K562 (cell line): ENCODE measurements at regions not wholly inside any gene's neighbourhood (a gene's known extent, or its start where the extent isn't known, plus 50 kb on each side); places are given as distances from the start of the nearest gene placed in this dataset.

ENCODE experiments used
- ATAC-seq: fragments of 200-7000 bp; cut with Tn5 transposase; 3 replicates; pipeline ENCODE4 v1.9.1; 2020; ENCODE audit warnings: moderate library complexity
- BruUV-seq: library from RNA; stranded (reverse); fragments of 400-500 nt; replicated peaks from 2 replicates; lab custom pipeline; 2021; lab: Mats Ljungman, UMichigan
- CTCF ChIA-PET: fragments of 300-600 bp; formaldehyde crosslinking; extraction: SDS; loops from one replicate; lab custom pipeline; 2021; ENCODE audit warnings: low intra/inter-chr PET ratio; lab: Yijun Ruan, JAX
- POLR2A ChIA-PET: fragments of 300-600, 350-650 bp; sonication (Branson Sonifier 250); formaldehyde crosslinking; extraction: SDS; loops from one replicate; lab custom pipeline; 2021; ENCODE audit warnings: antibody characterized with exemption, inconsistent platforms; lab: Yijun Ruan, JAX
- DNase-seq, 4 experiments: peaks; one replicate each; pipeline versions ENCODE4 v3.0.0 to v3.0.0-alpha.2; 2011 to 2018; ENCODE audit warnings: low spot score in 3 of 4, mixed read lengths in 3 of 4; ENCODE audit errors: extremely low read depth in 1 of 4
- FAIRE-seq: peaks from 2 replicates; lab custom pipeline; 2011; peaks lifted over from hg19 to GRCh38; lab: Jason Lieb, UNC
- H2AFZ ChIP-seq: 2 replicates; pipeline ENCODE4 v1.6.0; 2011; ENCODE audit warnings: low read depth, low read length, control low read depth, inconsistent platforms
- H3K27ac ChIP-seq: fragments of 200-600 bp; 3 replicates; pipeline ENCODE4 v1.8.0; 2011; ENCODE audit warnings: low read depth, mild to moderate bottlenecking, control low read depth, inconsistent platforms, low read length, moderate library complexity, mixed read lengths; ENCODE audit errors: extremely low read depth
- H3K27me3 ChIP-seq, 2 experiments: fragments of 300-600 bp in 1 of 2; 2 replicates in 1 of 2; 3 replicates in 1 of 2; pipeline versions ENCODE4 v1.6.0 to v1.8.0; 2011; ENCODE audit warnings: inconsistent platforms in 2 of 2, low read length in 2 of 2, mild to moderate bottlenecking in 1 of 2, mixed read lengths in 1 of 2, moderate library complexity in 1 of 2; ENCODE audit not compliant: control insufficient read depth in 2 of 2, insufficient read depth in 2 of 2
- H3K36me3 ChIP-seq: fragments of 300-600 bp; 3 replicates; pipeline ENCODE4 v1.8.0; 2011; ENCODE audit warnings: mild to moderate bottlenecking, low read length, inconsistent platforms; ENCODE audit not compliant: control insufficient read depth, insufficient read depth
- H3K4me1 ChIP-seq, 2 experiments: fragments of 200-600 bp in 1 of 2; replicated peaks in 1 of 2; 2 replicates in 1 of 2; 3 replicates in 1 of 2; pipeline versions ENCODE4 v1.5.1 to v1.8.0; 2011; ENCODE audit warnings: inconsistent platforms in 2 of 2, low read length in 2 of 2, mild to moderate bottlenecking in 1 of 2, mixed read lengths in 1 of 2, moderate library complexity in 1 of 2; ENCODE audit not compliant: control insufficient read depth in 2 of 2, insufficient read depth in 2 of 2
- H3K4me2 ChIP-seq: 2 replicates; pipeline ENCODE4 v1.6.1; 2011; ENCODE audit warnings: low read length, control low read depth, inconsistent platforms, mixed read lengths; ENCODE audit not compliant: insufficient read depth
- H3K4me3 ChIP-seq: fragments of 200-600 bp; sonication (generic), shearing (Covaris generic); 2 replicates; pipeline ENCODE4 v1.5.1; 2016; ENCODE audit warnings: control low read depth, inconsistent platforms
- H3K79me2 ChIP-seq: fragments of 200-600 bp; 3 replicates; pipeline ENCODE4 v1.8.0; 2011; ENCODE audit warnings: low read length, inconsistent platforms; ENCODE audit not compliant: control insufficient read depth, insufficient read depth
- H3K9ac ChIP-seq, 2 experiments: 2 replicates each; pipeline versions ENCODE4 v1.6.0 to v1.6.1; 2011; ENCODE audit warnings: low read depth in 2 of 2, low read length in 2 of 2, control low read depth in 1 of 2, inconsistent platforms in 1 of 2, mild to moderate bottlenecking in 1 of 2, mixed read lengths in 1 of 2; ENCODE audit not compliant: insufficient read depth in 1 of 2
- H3K9me1 ChIP-seq: one replicate; pipeline ENCODE4 v1.6.0; 2011; ENCODE audit warnings: inconsistent platforms, mild to moderate bottlenecking, low read length, moderate library complexity; ENCODE audit not compliant: control insufficient read depth, insufficient read depth
- H3K9me3 ChIP-seq: replicated peaks from 2 replicates; pipeline ENCODE4 v1.5.1; 2011; ENCODE audit warnings: low read depth, low read length, inconsistent platforms; ENCODE audit not compliant: control insufficient read depth, insufficient read depth
- H4K20me1 ChIP-seq: replicated peaks from 2 replicates; pipeline ENCODE4 v1.6.1; 2011; ENCODE audit warnings: low read length, inconsistent platforms, mixed read lengths; ENCODE audit not compliant: control insufficient read depth, insufficient read depth
- EZH2 ChIP-seq: IDR thresholded peaks from 2 replicates; pipeline ENCODE4 v1.6.1; 2012; ENCODE audit warnings: low read depth, mild to moderate bottlenecking, inconsistent platforms, low read length, borderline replicate concordance
- NFATC3 ChIP-seq: fragments of 450-650 bp; IDR thresholded peaks from 2 replicates; pipeline ENCODE4 v1.6.1; 2017; ENCODE audit warnings: mild to moderate bottlenecking
- POLR2G ChIP-seq: fragments of 200-400 bp; formaldehyde crosslinking; IDR thresholded peaks from 2 replicates; pipeline ENCODE4 v1.6.1; 2017; ENCODE audit warnings: low read depth, mild to moderate bottlenecking, antibody characterized with exemption, low read length, moderate library complexity
- SMAD2 ChIP-seq: fragments of 150-350 bp; IDR thresholded peaks from 2 replicates; pipeline ENCODE4 v1.6.1; 2014; ENCODE audit warnings: low read depth, mild to moderate bottlenecking, low read length
- SP1 ChIP-seq: sonication (generic); formaldehyde crosslinking; IDR thresholded peaks from 2 replicates; pipeline ENCODE4 v1.8.1; 2022; ENCODE audit warnings: mild to moderate bottlenecking, missing genetic modification reagents
- TRIM28 ChIP-seq: fragments of 450-650 bp; IDR thresholded peaks from 2 replicates; pipeline ENCODE4 v1.6.1; 2017
- WGBS: fragments of 100-300 bp; shearing (Covaris generic); methylation state at CpG from one replicate; pipeline ENCODE4 v1.1.6; 2016; ENCODE audit warnings: low coverage, mixed read lengths; ENCODE audit not compliant: insufficient coverage; ENCODE audit errors: missing lambda C conversion rate; 5-methylcytosine and 5-hydroxymethylcytosine counted together
- in situ Hi-C: fragments of 300-500 bp; cut with MboI; formaldehyde crosslinking; loops from 4 replicates; pipeline ENCODE4 v1.15.0; 2018; ENCODE audit warnings: inconsistent platforms, mixed read lengths
- intact Hi-C: fragments of 100-400 bp; cut with micrococcal nuclease; formaldehyde crosslinking; loops from 2 replicates; pipeline ENCODE4 v1.14.2; 2022

DNA sequence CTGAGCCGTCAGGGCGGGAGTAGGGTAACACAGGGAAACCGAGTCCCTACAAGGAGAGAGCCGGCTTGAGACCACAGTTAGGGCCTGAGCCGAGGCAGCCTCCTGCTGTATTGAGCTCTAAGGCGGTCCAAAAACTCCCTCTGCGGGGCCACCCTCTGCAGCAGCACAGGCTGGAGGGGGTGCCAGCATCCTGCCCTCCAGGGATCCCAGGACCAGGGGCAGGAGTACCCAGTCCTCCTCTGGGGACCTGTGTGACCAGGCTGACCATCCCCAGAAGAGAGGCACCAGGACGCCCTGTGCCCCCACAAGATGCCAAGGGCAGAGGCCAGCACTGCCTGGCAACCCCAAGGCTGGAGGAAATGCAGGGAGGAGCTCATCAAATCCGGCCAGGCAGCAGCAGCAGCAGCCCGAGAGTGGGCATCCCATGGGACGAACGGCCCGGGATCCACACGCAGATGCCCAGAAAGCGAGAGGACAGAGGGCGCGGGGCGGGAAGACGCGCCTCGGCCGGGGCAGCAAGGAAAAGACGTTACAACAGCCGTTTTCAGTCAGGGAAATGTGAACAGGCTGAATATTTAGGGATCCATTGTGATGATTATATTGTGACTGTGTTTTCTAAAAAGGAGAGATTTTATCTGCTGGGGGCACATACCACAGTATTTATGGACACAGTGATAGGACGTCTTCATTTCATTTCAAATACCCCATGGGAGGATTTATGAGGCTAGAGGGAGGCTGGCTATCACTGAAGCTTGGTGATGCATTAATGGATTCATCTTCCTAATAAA is 57.1 kb upstream of the COL18A1 start:
- H3K4me1 ChIP-seq = peaks cover 0 to 49% of the 10 kb centered on the region in 2 experiments; a peak in 3 of 5 replicates
- intact Hi-C loops = no loop called here
- no peaks in the 10 kb centered on the region for H3K9me1 ChIP-seq
- peaks cover 33 to 64% of the 10 kb centered on the region in 2 experiments for H3K27me3 ChIP-seq
- no peaks in the 10 kb centered on the region for H3K9me3 ChIP-seq
- TF ChIP-seq EZH2 (0 out of 2 replicates have a peak, but pooled peaks have one; percentile 77), NFATC3 (no peak), TRIM28 (no peak), SP1 (CRISPR knock-in tag) (no peak), POLR2G (no peak), SMAD2 (no peak)
- TF ChIP-seq, all 486 proteins: peak for 1
- DNase-seq (no peak), FAIRE-seq (no peak), ATAC-seq (no peak)
- Histone ChIP-seq H2AFZ (no peak overlapping the region; the same call in 1 of the 2 replicates), H3K27ac (no peak overlapping the region), H3K9ac (peak overlapping the region in 1 of 2 experiments; percentile 36; a peak in 1 of 4 replicates), H3K4me3 (no peak overlapping the region), H3K4me2 (no peak overlapping the region), H3K79me2 (no peaks in the 10 kb centered on the region), H4K20me1 (0 out of 2 replicates have a peak, but pooled peaks cover 3% of the 10 kb centered on the region), H3K36me3 (no peaks in the 10 kb centered on the region)
- in situ Hi-C loops = no loop called here
- BruUV-seq = no TSS peak
- CTCF ChIA-PET = no interaction called here
- POLR2A ChIA-PET = interaction anchor here (1.0 to 1.6 kb wide), 4 partner anchors 10 to 74 kb away, joined by 3 to 6 read pairs (median 3); no protein-coding TSS in a partner anchor
- 26% methylated on average over 23 of the region's 25 CpGs for WGBS
